Calu3 (cell line): ENCODE measurements at regions not wholly inside any gene's neighbourhood (a gene's known extent, or its start where the extent isn't known, plus 50 kb on each side); places are given as distances from the start of the nearest gene placed in this dataset.

Experiments
- BruUV-seq: library from RNA; stranded (reverse); fragments of 400-500 nt; replicated peaks from 2 replicates; lab custom pipeline; 2021; lab: Mats Ljungman, UMichigan
- CTCF ChIA-PET: fragments of 300-600 bp; sonication (Branson Sonifier 250); formaldehyde crosslinking; loops from one replicate; lab custom pipeline; 2022; ENCODE audit warnings: antibody characterized with exemption; lab: Charles Lee
- DNase-seq: peaks from one replicate; pipeline ENCODE4 v3.0.0; 2022
- H3K27ac Mint-ChIP-seq: one replicate; pipeline ENCODE4 v1.8.0; 2022; ENCODE audit warnings: mixed read lengths; ENCODE audit not compliant: unreplicated experiment
- H3K27me3 Mint-ChIP-seq: one replicate; pipeline ENCODE4 v1.8.0; 2022; ENCODE audit warnings: mixed read lengths; ENCODE audit not compliant: unreplicated experiment
- H3K36me3 Mint-ChIP-seq: one replicate; pipeline ENCODE4 v1.8.0; 2022; ENCODE audit warnings: mild to moderate bottlenecking, moderate library complexity, mixed read lengths; ENCODE audit not compliant: insufficient read depth, unreplicated experiment
- H3K4me1 Mint-ChIP-seq: one replicate; pipeline ENCODE4 v1.8.0; 2022; ENCODE audit warnings: mild to moderate bottlenecking, low read depth, mixed read lengths; ENCODE audit not compliant: unreplicated experiment
- H3K4me3 Mint-ChIP-seq: one replicate; pipeline ENCODE4 v1.8.0; 2022; ENCODE audit warnings: mild to moderate bottlenecking, low read depth, moderate library complexity, mixed read lengths; ENCODE audit not compliant: unreplicated experiment
- H3K9me3 Mint-ChIP-seq: one replicate; pipeline ENCODE4 v1.8.0; 2022; ENCODE audit warnings: low read depth, mixed read lengths; ENCODE audit not compliant: unreplicated experiment
- CTCF ChIP-seq: fragments of 200-600 bp; IDR thresholded peaks from one replicate; pipeline ENCODE4 v1.8.0; 2022; ENCODE audit warnings: antibody characterized with exemption; ENCODE audit not compliant: unreplicated experiment
- intact Hi-C: fragments of 100-400 bp; cut with micrococcal nuclease; formaldehyde crosslinking; loops from one replicate; pipeline ENCODE4 v1.10.0; 2022; ENCODE audit not compliant: unreplicated experiment

GRCh38 chr3:65182682-65183081 lies 494.9 kb upstream of the ADAMTS9 start:
- H3K27ac Mint-ChIP-seq: no peak overlapping the region
- H3K4me1 Mint-ChIP-seq: no peaks in the 10 kb centered on the region
- intact Hi-C loops: no loop called here
- CTCF ChIA-PET: no interaction called here
- peaks cover 2% of the 10 kb centered on the region for H3K9me3 Mint-ChIP-seq
- H3K27me3 Mint-ChIP-seq: peaks cover 23% of the 10 kb centered on the region
- DNase-seq: no peak
- no TSS peak for BruUV-seq
- TF ChIP-seq CTCF: no peak
- H3K36me3 Mint-ChIP-seq: no peaks in the 10 kb centered on the region
- no peak overlapping the region for H3K4me3 Mint-ChIP-seq

GRCh38 chr3:65182085-65182484 lies 494.3 kb upstream of the ADAMTS9 start:
- Mint-ChIP-seq H3K36me3 (no peaks in the 10 kb centered on the region), H3K27me3 (peaks cover 20% of the 10 kb centered on the region)

GRCh38 chr3:65181391-65181871 lies 493.6 kb upstream of the ADAMTS9 start:
- TF ChIP-seq CTCF: no peak
- Mint-ChIP-seq H3K9me3 (peaks cover 2% of the 10 kb centered on the region), H3K27ac (no peak overlapping the region), H3K4me3 (no peak overlapping the region), H3K36me3 (no peaks in the 10 kb centered on the region), H3K27me3 (peaks cover 20% of the 10 kb centered on the region), H3K4me1 (no peaks in the 10 kb centered on the region)
- CTCF ChIA-PET: no interaction called here
- intact Hi-C loops: no loop called here
- DNase-seq: no peak
- BruUV-seq: no TSS peak

More at GRCh38 chr3:65182085-65182484, 494.3 kb upstream of the ADAMTS9 start:
- intact Hi-C loops: no loop called here
- CTCF ChIA-PET: no interaction called here
- Mint-ChIP-seq H3K27ac (no peak overlapping the region), H3K9me3 (peaks cover 2% of the 10 kb centered on the region), H3K4me1 (no peaks in the 10 kb centered on the region), H3K4me3 (no peak overlapping the region)
- no TSS peak for BruUV-seq
- DNase-seq: no peak
- no peak for TF ChIP-seq CTCF

- intact Hi-C loops: loop anchor here (10.0 kb wide), 1 partner anchor 494 kb away; the partner anchor contains the start of gene ADAMTS9
Measured at GRCh38 chr3:65178703-65179102, 490.9 kb upstream of the ADAMTS9 start.

More at GRCh38 chr3:65178703-65179102, 490.9 kb upstream of the ADAMTS9 start:
- peaks cover 10% of the 10 kb centered on the region for H3K4me1 Mint-ChIP-seq
- H3K27ac Mint-ChIP-seq: no peak overlapping the region
- H3K27me3 Mint-ChIP-seq: no peaks in the 10 kb centered on the region
- H3K9me3 Mint-ChIP-seq: no peaks in the 10 kb centered on the region
- no peak for DNase-seq
- CTCF ChIA-PET: no interaction called here
- no peak overlapping the region for H3K4me3 Mint-ChIP-seq
- BruUV-seq: no TSS peak
- no peaks in the 10 kb centered on the region for H3K36me3 Mint-ChIP-seq
- TF ChIP-seq CTCF: no peak
